GM03348 (cell line): ENCODE measurements at regions not wholly inside any gene's neighbourhood (a gene's known extent, or its start where the extent isn't known, plus 50 kb on each side); places are given as distances from the start of the nearest gene placed in this dataset.

Source experiments
- DNase-seq: peaks from one replicate; pipeline ENCODE4 v3.0.0; 2012; ENCODE audit warnings: low spot score

DNA sequence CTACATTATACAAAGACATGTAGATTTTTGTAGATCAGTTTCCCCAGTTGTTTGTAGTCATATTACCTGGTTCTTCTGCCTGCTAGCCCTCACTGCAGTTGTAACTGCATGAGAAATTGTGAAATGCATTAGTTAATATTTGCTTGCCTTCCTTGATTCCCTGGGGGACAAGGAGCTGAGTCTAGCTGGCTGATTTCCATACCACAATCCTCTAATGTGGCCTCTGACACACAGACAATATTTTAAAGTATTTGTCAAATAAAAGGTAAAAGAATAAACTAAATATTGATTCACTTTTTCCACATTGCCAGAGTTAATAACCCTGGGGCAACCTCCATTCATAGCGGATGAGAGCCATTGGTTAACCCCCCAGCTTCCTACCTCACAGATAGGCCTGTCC lies 128.8 kb upstream of the TMEM132C start:
- no peak for DNase-seq

DNA sequence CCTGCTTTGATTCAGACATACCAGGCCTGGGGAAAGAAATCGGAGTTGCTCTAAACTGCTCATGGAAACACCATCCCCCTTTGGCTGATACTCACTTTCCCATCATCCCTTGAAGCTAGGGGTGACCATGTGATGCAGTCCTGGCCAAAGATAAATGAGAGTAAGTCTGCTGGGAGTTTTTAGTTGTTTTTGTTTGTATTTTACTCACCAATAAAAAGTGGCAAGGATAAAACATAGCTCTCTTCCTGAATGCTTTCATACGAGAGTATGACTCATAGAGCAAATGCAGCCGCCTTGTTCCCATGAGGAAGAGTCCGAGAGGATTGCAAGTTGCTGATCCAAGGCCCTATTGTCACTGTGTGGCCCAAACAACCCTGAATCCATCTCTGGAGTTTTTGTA lies 126.4 kb upstream of the TMEM132C start:
- no peak for DNase-seq

- no peak for DNase-seq
Observed at GRCh38 chr12:128150961-128151360, 116.0 kb upstream of the TMEM132C start.

DNA sequence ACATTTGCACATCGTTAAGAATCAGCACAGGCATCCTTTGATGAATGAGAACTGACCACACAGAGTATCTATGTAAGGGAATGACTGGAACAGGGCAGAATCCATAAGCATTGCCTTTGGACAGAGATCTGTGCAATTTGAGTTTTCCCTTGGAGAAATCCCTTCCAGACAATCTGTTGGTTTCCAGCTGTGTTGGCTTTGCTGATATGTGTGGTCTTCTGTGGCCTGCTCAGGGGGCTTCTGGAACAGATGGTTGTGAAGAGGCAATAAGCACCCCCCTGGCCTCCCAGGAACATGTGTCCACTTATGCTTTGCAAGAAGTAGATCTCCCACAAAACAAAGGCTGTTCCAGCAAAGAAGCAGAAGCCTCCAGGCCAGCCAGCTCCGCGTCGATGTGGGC lies 111.4 kb upstream of the TMEM132C start:
- no peak for DNase-seq

DNA sequence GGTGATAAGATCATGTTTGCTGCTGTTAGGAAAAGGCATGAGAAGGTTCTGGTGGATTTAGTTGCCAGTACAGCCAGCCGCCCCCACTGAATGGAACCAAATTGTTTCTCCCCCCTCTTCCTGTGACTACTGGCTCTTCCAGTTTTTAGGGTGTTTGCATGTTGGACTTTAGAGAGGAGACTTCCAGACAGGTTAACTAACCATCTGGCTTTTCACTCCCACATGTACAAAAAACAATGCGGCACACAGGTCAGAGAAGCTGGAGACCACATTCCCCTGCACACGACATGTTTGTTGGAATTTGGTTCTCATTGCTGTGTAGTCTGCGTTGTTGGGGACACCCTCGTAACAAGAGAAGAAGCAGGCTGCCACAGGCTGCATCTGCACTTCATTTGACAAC lies 103.9 kb upstream of the TMEM132C start:
- DNase-seq = no peak

DNA sequence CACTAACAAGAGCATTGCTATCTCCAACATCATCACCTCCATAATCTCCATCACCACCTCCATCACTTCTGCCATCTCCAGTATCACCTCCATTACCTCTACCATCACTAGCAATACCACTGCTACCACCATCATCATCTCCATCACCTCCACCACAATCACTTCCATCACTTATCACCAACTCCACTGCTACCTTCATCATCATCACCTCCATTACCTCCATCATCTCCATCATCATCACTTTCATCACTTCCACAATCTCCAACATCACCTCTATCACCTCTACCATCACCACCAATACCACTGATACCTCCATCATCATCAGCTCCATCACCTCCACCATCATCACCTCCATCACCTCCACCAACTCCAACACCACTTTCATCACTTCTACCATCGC lies 102.4 kb upstream of the TMEM132C start:
- DNase-seq = no peak

DNA sequence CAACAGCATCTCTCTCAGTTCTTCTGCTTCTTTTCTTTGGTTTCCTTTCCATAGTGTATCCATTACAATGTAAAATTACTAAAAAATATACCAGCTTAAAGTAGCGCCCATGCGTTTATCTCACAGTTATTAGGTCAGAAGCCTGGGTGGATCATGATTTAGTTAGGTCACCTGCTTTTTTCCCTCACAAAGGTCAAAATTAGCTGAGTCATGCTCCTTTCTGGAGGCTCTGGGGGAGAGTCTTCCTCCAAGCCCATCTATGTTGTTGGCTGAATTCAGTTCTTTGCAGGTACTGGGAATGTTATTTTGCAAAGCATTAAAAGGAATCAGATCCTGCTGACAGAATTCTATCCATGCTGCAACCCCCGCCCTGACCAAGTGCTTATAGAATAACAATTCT lies 101.6 kb upstream of the TMEM132C start:
- no peak for DNase-seq

- no peak for DNase-seq
Observed at GRCh38 chr12:128168273-128168672, 98.7 kb upstream of the TMEM132C start.

GRCh38 chr12:128170181-128170580 lies 96.8 kb upstream of the TMEM132C start:
- no peak for DNase-seq

DNA sequence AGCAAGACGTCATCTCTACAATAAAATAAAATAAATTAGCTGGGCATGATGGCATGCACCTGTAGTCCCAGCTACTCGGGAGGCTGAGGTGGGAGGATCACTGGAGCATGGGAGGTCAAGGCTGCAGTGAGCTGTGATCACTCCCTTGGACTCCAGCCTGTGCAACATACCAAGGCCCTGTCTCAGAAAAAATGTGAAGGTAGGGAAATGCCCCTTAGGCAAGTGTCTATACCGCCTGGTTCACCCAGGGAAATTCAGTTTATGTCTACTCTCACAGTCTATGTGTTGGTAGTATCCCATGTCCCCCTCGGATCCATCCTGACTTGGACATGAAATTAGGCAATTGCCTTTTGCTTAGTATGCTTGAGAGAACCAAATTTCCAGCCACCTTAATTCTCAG lies 88.4 kb upstream of the TMEM132C start:
- no peak for DNase-seq

GRCh38 chr12:128178966-128179365 lies 88.0 kb upstream of the TMEM132C start:
- DNase-seq = no peak

DNA sequence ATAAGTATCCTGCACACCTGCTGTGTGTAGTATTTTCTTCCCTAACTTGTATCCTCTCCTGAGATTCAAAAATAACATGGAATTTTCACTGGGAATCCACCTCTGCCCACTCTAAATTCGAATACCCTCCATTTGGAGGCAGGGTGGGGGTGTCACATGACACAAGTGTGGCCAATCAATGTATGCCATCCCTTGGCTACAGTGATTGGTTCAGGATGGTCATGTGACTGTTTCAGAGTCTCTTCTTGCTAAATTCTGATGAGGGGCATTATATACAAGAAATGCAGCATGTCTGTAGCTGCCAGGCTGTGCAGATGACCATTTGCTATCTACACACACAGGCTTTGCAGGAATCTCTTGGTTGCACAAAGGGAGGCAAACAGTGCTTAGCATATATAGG lies 86.8 kb upstream of the TMEM132C start:
- no peak for DNase-seq

- DNase-seq = no peak
Observed at GRCh38 chr12:128190052-128190451, 76.9 kb upstream of the TMEM132C start.

DNA sequence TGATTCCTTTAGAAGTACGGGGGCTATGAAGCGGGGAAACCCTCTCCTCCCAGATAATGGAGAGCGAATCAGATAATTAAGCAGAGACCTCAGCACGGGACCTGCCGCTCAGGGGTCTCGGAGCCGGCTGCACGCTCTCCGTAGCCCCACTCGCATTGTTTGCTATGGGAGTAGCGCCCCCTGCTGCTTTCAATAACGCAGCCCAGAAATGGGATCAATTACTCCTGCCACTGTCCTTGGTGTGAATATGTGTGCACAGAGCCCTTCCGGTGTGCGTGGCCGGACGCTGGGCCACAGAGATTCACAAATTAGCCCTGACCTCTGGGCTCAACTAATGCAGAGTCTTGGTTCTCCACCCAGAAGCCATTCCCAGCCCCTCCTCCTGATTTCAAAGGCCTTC lies 76.4 kb upstream of the TMEM132C start:
- DNase-seq = no peak

DNA sequence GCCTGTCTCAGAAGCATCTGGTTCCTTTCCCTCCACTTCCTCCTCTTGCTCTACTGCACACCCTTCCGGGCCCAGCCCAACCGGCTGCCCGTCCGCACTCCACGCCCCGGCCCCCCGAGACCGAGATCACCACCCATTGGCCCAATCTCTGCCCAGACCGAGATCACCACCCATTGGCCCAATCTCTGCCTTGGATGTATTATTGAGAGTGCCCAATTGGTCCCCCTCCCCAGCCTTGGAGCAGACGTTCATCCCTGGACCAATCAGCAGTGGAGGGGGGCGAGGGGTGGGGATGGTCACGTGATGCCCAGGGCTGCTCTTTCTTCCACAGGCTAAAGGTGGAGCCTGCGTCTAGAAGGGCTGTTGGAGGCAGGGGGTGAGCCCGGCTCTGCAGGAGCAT lies 75.6 kb upstream of the TMEM132C start:
- no peak for DNase-seq

- no peak for DNase-seq
Observed at GRCh38 chr12:128204711-128205110, 62.3 kb upstream of the TMEM132C start.

DNA sequence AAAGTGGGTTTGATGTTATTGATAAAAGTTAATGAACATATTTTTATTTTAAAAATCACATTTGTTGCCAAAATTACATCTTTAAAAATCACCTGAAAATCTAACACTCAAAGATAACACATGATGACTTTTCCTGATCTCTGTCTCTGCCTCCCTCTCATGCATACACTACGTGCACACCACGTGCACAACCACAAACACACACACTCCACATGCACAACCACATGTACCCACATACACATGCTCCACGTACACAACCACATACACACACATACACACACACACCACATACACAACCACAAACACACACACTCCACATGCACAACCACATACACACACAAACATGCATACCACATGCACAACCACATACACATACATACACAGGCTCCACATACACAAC lies 61.8 kb upstream of the TMEM132C start:
- no peak for DNase-seq

- no peak for DNase-seq
Observed at GRCh38 chr12:128205758-128206157, 61.2 kb upstream of the TMEM132C start.
